Thyroid gland (tissue), 4 donors: ENCODE measurements at regions not wholly inside any gene's neighbourhood (a gene's known extent, or its start where the extent isn't known, plus 50 kb on each side); places are given as distances from the start of the nearest gene placed in this dataset.

Source experiments
- CTCF ChIP-seq, 6 experiments: fragments of 200-600 bp in 3 of 6; fragments of 450-650 bp in 3 of 6; sonication (generic) in 3 of 6; IDR thresholded peaks; one replicate each; pipeline ENCODE4 v1.5.1; 2016 to 2019; ENCODE audit warnings: antibody characterized with exemption in 6 of 6, mild to moderate bottlenecking in 2 of 6, inconsistent platforms in 1 of 6, moderate library complexity in 1 of 6
- POLR2A ChIP-seq, 2 donors: fragments of 450-650 bp; IDR thresholded peaks; one replicate each; pipeline ENCODE4 v1.6.1; 2017; ENCODE audit warnings: antibody characterized with exemption in 2 of 2, mild to moderate bottlenecking in 2 of 2, moderate library complexity in 1 of 2

- no peak for TF ChIP-seq POLR2A (IDR thresholded peaks at IDR 0.05)
- no peak for TF ChIP-seq CTCF (IDR thresholded peaks at IDR 0.05)
Observed at GRCh38 chr6:102759415-102759814, 1365.9 kb downstream of the GRIK2 start.
